ENCODE measurements at regions not wholly inside any gene's neighbourhood (a gene's known extent, or its start where the extent isn't known, plus 50 kb on each side); places are given as distances from the start of the nearest gene placed in this dataset.

DNA sequence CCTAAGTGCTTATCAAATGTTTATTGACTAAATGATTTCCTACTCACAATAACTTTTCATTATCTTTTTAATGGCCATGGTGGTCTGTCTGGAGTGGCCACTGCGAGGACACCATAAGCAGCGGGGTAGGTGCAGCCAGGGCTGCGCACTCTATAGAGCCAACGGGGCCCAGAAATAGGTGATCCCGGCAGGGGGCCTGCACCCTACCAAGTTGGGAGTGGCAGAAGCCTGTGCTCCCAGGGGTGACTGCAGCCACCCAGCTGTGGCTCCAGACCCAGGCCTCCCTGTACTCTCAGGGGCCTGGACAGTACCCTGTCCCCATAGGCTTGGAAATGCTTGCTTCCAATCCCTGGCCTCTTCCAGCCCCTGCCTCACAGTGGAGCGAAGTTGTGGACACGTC lies 426.4 kb upstream of the FAT3 start:
- ATAC-seq (ENCODE audit: poor library complexity): no peak
- intact Hi-C loops (cut with DNase I): no loop called here

DNA sequence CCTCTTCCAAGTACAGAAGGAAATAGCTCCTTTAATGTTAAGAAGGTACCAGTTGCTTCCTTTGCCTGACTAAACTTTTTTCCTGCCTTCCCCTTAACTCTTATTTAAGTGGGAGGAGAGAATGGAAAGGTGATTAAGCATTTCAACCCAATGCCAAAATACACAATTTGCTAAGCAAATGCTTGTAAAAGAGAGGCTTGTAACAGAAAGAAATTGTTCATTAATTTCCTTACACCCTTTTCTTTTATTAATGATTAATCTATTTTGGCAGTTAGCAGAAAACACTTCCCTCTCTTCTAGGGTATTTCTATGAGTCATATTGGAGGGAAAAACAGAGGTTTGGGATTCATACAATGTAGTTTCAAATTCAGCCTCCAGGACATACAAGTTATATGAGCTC lies 427.6 kb upstream of the FAT3 start:
- intact Hi-C loops (cut with DNase I): no loop called here
- no peak for DNase-seq
- no peak for ATAC-seq (ENCODE audit: poor library complexity)

More for the DNA sequence above, 426.4 kb upstream of the FAT3 start:
- DNase-seq: no peak

DNA sequence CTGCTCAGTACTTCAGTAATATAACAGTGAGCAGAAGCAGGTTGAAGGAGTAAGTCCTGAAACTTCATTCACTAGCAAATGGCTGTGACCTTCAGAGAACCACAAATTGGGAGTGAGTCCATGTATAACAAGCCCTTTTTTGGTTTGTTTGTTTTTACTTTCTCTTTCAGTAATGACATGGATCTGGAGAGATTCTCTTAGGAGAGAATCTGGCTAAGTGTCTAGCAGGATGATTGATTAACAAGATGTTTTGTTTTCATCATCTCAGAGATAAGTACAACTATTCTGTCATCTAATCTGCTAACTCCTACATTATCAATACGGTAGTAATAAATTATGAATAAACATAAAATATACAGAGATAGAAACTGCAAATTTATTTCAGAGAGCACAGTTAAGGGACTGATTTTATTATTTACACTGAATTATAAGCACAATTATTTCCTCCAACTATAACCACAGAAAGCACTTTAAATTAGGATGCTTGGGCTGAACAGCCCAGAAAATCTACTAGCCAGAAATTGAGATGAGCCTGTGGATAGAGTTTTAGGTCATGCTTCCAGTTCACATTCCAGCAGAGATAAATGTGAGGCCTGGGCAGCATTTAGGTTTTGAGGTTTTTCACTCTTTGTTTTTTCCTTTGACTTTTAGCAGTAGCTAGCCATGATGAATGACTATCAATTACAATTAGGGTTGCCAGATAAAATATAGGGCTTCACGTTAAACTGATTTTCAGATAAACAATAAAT lies 429.3 kb upstream of the FAT3 start:
- ATAC-seq (ENCODE audit: poor library complexity) (no peak), DNase-seq (no peak)

DNA sequence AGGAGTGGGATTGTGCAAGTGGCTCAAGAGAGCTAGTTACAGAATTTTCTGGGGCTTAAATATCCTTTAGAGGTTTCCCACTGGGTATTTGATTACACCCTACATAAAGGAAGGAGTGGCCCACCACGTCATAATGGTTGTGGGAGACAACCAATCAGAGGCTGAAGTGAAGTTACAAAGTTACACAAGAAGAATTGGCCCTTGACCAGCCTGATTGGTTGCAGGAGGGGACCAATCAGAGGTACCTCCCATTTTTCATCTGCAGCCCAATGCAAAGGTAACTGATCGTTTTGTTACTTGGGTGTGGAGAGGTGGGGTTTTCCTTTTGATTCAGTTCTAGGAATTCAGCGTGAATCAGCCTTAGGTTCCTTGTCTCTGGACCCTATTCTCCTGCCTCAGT lies 430.5 kb upstream of the FAT3 start:
- DNase-seq (no peak), ATAC-seq (ENCODE audit: poor library complexity) (no peak)
- intact Hi-C loops (cut with DNase I): no loop called here

More for the DNA sequence above, 429.3 kb upstream of the FAT3 start:
- intact Hi-C loops (cut with DNase I): no loop called here

DNA sequence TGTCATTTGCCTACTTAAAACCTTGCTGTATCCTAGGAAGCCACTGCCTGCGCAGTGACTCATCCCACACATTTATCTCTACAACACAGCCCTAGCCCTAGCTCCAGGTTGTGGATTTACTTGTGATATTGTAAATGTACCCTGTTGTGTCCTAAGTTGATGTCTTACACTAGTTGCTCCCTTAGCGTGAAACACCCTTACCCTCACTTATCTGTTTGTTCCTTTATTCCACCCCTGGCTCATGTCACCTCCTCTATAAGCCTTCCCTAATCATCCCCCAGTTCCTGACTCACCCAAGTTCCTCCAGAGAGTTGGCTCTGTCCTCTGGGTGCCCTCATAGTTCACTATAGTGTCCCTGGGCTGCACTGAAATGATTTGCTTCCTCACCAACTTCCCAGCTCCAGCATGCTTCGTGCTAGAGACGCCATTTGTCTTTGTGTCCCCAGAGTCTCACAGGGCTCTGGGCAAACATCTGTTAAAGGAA lies 431.8 kb upstream of the FAT3 start:
- intact Hi-C loops (cut with DNase I): no loop called here
- no peak for DNase-seq
- no peak for ATAC-seq (ENCODE audit: poor library complexity)

DNA sequence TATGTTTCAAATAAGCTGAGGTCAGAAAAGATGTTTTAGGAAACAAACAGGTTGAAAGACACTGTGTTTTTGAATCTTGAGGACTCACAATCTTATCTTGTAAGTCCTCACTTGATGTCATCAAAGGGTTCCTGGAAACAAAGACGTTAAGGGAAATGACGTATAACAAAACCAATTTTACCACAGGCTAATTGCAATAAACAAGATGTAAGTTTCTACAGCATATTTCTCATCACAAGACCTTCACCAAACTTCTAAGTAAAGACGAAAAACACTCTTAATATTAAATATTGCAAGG lies 433.5 kb upstream of the FAT3 start:
- intact Hi-C loops (cut with DNase I): no loop called here

DNA sequence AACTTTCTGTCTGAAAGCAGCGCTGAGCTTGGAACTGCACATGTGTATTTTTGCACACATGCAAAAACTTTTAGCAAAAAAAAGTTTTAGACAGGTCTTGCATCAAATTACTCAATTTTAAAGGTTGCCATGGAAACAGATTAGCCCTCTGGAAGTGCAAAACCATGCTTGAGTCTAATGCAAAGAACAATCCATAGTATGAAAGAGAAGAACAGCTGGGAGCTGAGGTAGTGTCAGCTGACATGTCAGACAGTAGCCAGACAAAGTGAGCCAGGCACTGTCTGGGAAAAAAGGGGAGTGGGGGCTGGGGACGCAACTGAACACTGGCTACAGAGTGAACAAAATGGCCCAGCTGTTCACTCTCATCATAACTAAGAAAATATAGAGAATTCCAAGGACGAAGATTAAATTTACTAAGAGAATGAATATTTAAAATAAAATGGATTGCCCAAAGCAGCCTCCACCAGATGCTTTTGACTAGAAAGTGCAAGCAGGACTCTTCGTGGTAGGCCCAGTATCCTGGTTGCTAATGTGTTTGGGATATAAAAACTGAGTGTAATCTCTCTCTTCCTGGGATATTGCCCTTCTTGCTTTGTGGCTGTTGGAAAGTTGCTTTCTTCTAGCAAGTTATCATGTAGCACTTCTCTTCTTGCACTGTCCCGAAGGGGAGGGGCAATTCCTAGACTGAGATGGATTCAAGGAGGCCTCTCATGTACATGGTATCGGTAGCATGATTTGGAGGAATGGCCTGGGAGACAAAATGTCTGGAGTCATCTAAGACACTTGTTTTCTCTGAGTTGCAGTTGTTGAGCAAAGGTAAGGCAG lies 434.1 kb upstream of the FAT3 start:
- intact Hi-C loops (cut with DNase I): no loop called here
- ATAC-seq (ENCODE audit: poor library complexity) (no peak), DNase-seq (no peak)

More for the DNA sequence above, 433.5 kb upstream of the FAT3 start:
- no peak for ATAC-seq (ENCODE audit: poor library complexity)
- no peak for DNase-seq

DNA sequence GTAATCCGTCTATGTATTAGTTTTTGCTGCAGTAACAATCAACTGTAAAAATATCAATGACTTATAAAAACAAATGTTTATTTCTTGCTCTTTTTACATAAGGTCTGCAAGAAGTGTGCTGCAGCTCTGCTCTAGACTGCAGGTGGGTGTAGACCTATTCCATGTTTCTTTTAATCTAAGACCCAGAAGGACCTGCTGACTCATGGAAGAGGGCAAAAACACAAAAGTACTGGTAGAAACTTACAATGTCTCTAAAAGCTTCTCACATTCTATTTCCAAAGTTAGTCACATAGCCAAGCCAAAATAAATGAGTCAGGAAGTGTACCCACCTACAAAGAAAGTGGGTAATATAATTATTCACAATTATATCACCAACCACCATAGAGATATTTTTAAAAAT lies 435.9 kb upstream of the FAT3 start:
- no peak for ATAC-seq (ENCODE audit: poor library complexity)
- intact Hi-C loops (cut with DNase I): no loop called here

DNA sequence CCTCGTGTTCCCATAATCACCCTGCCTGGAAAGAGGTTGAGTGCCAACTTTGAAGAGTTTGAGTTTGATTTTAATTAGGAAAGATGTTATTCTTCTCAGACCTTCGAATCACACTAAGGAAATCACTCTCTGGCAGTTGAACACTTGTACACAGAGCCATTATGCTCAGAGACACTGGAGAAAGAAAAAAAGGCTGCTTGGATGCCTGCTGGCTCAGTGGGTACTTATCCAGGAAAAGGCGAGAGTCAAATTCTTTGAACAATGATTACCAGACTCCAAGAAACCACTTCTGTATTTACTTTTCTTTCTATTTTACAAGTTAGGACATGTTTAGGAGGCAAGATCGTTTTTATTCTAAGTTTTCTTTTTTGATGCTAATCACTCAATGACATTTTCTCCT lies 438.5 kb upstream of the FAT3 start:
- ATAC-seq (ENCODE audit: poor library complexity) (no peak), DNase-seq (no peak)
- intact Hi-C loops (cut with DNase I): no loop called here

More for the DNA sequence above, 435.9 kb upstream of the FAT3 start:
- no peak for DNase-seq

DNA sequence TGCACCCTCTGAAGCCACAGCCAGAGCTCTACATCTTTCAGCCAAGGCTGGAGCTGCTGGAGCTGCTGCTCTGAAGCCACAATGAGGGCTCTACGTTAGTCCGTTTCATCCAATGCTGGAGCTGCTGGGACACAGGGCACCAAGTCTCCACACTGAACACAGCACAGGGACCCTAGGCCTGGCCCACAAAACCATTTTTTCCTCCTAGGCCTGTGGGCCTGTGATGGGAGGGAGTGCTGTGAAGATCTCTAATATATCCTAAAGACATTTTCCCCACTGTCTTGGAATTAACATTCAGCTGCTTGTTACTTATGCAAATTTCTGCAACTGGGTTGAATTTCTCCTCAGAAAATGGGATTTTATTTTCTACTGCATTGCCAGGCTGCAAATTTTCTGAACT lies 441.4 kb upstream of the FAT3 start:
- intact Hi-C loops (cut with DNase I): no loop called here
- ATAC-seq (ENCODE audit: poor library complexity) (no peak), DNase-seq (no peak)

DNA sequence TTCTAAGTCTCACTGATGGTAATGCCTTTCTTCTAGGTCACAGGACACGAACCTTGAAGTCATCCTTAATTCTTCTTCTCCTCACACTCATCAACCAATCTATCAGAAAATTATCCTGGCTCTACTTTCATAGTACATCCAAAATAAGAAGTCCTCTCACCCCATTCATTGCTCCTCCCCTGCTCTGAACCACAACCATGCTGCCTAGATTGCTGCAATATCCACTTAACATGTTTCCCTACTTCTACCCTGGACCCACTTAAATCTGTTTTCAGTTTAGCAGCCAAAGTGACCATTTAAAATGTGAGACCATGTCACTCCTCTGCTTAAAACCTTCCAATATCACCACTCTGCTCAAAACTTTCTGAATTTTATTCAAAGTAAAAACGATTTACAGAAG lies 445.9 kb upstream of the FAT3 start:
- DNase-seq (no peak), ATAC-seq (ENCODE audit: poor library complexity) (no peak)
- intact Hi-C loops (cut with DNase I): no loop called here

DNA sequence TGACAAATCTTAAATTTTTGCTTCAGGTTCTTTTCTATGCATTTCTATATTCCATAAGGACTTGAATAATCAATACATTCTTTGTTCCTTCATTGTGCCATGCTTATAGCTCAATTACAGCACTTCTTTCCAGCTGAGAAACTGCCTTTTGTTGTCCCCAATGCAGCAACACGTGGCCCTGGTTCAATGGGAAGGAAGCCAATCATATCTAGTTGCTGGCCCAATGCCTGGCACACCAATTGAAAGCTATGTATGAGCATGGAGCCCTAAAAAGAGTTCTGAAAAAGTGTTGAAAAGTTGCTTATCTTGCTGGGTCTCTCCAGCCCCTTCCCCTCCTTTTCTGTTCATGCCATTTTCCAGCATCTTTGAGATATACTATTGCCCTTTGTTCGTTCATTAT lies 448.0 kb upstream of the FAT3 start:
- DNase-seq: no peak
- intact Hi-C loops (cut with DNase I): no loop called here
- peak; percentile 82 for ATAC-seq (ENCODE audit: poor library complexity)

DNA sequence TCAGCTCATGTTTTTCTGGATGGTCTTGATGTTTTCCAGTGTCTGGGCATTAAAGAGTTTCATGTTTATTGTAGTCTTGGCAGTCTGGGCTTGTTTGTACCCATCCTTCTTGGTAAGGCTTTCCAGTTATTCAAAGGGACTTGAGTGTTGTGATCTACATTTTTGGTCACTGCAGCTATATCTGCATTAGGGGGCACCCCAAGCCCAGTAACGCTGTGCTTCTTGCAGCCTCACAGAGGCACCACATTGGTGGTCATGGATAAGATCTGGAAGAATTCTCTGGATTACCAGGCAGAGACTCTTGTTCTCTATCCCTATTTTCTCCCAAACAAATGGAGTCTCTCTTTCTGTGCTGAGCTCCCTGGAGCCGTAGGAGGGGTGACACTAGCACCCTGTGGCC lies 451.5 kb upstream of the FAT3 start:
- DNase-seq (no peak), ATAC-seq (ENCODE audit: poor library complexity) (no peak)
- intact Hi-C loops (cut with DNase I): no loop called here

DNA sequence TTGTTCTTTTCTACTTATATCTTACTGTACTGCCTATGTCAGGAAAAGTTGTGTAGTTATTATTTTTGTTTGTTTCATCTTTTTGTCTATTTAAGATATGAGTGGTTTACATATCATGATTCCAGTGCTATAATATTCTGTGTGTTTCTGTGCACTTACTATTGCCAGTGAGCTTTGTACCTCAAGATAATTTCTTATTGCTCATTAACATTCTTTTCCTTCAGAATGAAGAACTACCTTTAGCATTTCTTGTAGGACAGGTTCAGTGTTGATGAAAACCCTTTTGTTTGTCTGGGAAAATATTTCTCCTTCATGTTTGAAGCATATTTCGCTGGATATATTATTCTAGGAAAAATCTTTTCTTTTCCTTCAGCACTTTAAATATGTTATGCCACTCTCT lies 452.7 kb upstream of the FAT3 start:
- no peak for ATAC-seq (ENCODE audit: poor library complexity)
- intact Hi-C loops (cut with DNase I): no loop called here

DNA sequence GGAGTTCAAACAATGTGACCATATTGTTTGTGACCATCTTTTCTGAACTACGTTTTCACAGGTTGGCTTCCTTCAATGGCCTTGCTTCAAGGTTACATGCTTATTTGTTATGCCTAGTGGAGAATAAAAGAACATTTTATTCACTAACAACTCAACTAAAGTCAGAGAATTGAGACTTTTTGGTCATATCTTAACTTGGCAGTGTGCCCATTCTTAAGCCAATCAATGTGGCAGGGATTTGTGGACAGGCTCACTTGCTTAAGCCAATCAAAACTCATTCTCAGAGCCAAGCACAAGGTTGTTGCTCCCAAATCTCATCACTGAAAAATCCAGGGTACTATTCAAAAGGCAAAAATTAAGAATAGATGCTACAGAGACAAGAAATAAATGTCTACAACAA lies 455.8 kb upstream of the FAT3 start:
- no peak for ATAC-seq (ENCODE audit: poor library complexity)
- intact Hi-C loops (cut with DNase I): no loop called here
- DNase-seq: no peak

More for the DNA sequence above, 452.7 kb upstream of the FAT3 start:
- no peak for DNase-seq

DNA sequence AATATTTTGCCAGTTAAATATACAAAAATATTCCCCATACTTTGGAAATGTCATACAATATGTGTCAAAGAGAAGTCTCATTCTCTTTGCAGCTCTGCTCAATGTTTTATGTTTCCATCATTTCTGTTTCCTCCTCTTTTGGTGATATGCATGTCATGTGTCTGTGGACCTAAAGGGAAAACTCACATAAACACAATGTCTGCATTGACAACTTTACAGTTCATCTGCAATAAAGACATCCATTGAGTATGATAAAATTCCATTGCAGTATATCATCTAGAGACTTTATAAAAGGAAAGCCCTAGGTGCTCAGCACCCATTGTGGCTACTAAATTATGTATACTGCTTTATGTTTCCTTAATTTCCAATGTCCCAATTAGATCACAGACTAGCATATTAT lies 461.3 kb upstream of the FAT3 start:
- no peak for ATAC-seq (ENCODE audit: poor library complexity)
- intact Hi-C loops (cut with DNase I): no loop called here
- no peak for DNase-seq

DNA sequence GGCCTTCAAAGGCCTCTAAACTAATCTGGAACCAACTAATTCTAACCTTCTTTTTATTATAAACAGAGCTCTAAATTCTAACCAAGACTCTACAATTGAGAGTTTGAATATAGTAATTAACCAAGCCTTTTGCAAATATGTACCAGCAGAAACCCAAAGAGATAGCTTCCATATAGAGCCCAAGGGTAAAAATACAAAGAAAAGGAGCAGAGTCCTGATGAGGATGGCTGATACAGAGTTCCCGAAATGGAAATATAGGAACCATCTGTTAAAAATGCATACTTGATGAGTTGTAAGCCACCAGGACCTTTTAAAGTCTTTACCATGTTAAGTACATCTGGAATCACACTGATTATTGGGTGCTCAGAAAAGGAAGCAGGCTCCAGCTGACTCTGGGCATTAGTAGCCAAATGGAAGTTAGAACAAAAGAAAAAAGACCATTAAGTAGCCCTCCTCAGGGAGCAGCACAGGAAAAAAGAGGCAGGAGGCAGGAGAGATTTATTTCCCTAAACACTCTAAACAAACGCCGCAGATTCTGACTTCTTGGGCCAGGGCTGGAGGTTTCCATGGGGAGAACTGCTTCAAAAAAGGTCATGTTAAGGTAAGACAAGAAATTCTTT lies 463.1 kb upstream of the FAT3 start:
- no peak for ATAC-seq (ENCODE audit: poor library complexity)
- intact Hi-C loops (cut with DNase I): no loop called here
- no peak for DNase-seq

DNA sequence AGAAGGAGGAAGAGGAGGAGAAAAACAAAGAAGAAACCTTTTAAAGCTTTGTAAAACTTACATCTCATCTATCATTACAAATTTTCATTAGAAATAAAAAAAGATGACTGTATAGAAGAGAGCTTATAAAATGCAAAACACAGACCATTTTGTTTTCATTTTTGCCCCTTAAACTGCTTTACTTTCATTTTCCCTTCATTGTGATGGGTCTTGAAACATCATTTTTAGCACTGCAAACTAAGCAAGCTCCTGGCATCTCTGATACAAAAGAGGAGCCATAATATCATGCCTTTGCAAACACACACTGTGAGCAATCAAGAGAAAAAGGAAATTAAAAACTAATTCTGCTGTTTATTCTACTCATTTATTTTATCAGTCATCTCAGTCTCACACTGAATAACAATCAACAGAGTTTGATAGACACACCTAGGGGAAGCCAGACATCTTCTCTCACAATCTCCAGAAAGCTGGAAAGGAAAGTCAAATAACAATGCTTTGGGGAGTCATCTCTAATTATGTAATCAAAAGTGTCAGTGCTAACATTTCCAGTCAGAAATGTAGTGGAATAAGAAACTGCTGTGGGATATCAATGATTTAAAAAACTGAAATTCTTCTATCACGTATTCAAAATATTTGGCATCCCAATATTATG lies 467.7 kb upstream of the FAT3 start:
- intact Hi-C loops (cut with DNase I): no loop called here
- DNase-seq (no peak), ATAC-seq (ENCODE audit: poor library complexity) (no peak)

DNA sequence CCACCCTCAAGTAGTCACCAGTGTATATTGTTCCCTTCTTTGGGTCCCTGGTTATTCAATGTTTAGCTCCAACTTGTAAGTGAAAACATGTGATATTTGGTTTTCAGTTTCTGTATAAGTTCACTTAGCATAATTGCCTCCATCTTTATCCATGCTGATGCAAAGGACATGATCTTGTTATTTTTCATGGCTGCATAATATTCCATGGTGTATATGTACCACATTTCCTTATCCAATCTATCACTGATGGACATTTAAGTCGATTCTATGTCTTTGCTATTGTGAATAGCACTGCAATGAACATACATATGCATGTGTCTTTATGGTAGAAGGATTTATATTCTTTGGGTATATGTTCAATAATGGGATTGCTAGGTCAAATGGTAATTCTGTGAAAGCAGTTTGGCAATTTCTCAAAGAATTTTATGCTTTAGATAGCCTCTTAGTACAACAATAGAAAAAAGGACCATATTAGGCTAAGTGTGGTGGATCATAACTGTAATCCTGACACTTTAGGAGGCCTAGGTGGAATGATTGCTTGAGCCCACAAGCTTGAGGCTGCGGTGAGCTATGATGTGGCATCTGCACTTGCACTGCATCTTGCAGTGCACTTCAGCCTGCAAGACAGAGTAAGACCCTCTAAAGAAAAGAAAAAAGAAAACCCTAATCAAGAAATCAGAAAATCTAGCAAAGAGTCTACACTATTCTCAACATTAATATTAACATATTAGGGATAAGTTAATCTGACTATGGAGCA lies 468.5 kb upstream of the FAT3 start:
- intact Hi-C loops (cut with DNase I): no loop called here

More for the DNA sequence above, 468.5 kb upstream of the FAT3 start:
- ATAC-seq (ENCODE audit: poor library complexity): no peak
- DNase-seq: no peak

Measured in Right ventricle myocardium superior (tissue), 1 donor.